Stimulated activated CD4-positive, alpha-beta T cell treated with anti-CD3 and anti-CD28 coated beads, Interleukin-12 subunit alpha, Interleukin-12 subunit beta, amount 100 ng/mL, for 4 hours (primary cell): ENCODE measurements at regions not wholly inside any gene's neighbourhood (a gene's known extent, or its start where the extent isn't known, plus 50 kb on each side); places are given as distances from the start of the nearest gene placed in this dataset.

Source experiments
- DNase-seq: peaks from one replicate; pipeline ENCODE4 v3.0.0-alpha.2; 2020

- no peak for DNase-seq
Observed at GRCh38 chr1:98374098-98374497, 287.4 kb upstream of the SNX7 start.

- DNase-seq: no peak
Observed at GRCh38 chr1:98373056-98373455, 288.5 kb upstream of the SNX7 start.

- DNase-seq: no peak
Observed at GRCh38 chr1:98371764-98372163, 289.8 kb upstream of the SNX7 start.

DNA sequence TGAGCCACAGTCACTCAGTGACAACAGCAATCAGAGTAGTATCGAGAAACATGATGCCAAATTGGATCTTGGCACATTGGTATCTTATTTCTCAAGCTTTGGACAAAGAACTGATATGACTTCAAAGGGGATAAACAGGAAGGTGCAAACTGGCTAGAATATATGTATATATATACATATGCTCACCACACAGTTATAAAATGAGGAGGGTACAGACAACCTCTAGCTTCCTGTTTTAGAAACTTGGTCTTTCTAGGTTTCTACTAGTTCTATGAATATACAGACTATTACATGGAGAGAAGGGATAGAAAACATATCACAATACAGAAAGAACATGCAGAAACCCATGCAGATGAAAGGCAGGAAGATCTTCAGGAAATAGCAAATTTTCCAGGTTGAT lies 292.1 kb upstream of the SNX7 start:
- DNase-seq: no peak

GRCh38 chr1:98368995-98369394 lies 292.5 kb upstream of the SNX7 start:
- DNase-seq: no peak

DNA sequence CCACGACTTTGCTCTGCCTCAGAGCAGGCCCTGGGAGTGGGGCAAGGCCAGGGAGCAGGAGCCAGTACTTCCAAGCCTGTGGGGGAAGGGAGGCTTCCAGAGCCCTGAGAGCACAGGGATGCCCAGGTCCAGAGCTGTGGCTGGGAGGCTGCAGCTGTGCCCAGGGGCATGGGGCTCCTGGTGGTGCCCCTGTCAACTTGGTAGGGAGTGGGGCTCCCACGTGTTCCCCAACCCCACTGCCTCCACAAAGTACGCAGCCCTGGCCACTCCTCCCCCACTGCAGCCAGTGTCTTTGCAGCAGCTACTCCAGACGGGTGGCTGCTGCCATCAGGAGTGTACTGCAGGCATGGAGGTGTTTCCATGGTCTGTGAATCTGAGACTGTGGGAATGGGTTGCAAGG lies 294.1 kb upstream of the SNX7 start:
- no peak for DNase-seq

GRCh38 chr1:98366343-98366742 lies 295.2 kb upstream of the SNX7 start:
- no peak for DNase-seq

DNA sequence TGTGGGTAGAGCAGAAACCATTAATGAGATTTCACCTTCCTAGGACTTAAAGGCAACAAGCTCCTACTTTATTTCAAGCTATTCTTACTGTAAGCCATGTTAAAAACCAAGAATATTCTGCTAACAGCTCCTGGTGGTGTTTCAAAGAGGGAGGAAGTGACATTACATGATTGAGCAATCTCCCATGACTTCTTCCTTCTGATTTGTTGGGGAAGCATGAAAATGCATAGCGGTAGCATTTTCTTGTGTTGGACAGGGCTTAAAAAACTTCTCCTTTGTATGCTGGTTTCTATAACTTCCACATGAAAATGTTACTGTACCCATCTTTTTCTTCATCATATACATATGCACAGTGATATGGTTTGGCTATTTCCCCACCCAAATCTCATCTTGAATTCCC lies 297.0 kb upstream of the SNX7 start:
- no peak for DNase-seq

- DNase-seq: no peak
Observed at GRCh38 chr1:98360864-98361263, 300.7 kb upstream of the SNX7 start.

DNA sequence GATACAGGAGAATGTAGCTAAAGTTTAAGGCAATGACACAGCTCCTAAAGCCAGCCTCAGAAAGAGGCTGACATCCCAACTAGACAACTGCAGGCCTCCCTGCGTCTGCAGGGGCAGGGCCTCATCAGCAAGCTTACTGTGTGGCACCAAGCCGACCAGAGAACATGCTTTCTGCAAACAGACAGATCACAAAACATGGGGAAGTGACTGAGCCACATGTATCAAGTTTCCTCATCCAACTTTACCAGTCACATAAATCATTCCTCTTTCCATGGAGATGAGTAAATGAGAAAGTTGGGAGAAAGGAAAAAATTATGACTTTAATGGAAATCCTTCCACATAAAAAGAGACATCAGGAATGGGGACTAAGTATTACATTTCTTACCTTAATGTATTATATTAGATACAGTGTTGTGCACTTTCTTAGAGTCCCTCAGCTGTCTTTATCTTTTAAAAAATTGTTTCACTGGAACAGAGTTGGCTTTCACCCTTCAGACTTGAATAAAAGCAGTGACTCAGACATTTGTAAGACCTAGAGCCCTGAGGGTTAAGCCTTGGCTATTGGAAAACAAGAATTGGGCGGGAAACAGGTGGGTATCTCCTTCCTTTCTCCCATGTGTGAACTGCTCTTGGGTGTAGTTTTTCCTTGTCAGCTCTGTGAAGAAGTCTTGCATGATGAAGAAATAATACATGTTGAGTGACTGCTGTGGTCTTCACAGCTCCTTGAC lies 305.7 kb upstream of the SNX7 start:
- no peak for DNase-seq

DNA sequence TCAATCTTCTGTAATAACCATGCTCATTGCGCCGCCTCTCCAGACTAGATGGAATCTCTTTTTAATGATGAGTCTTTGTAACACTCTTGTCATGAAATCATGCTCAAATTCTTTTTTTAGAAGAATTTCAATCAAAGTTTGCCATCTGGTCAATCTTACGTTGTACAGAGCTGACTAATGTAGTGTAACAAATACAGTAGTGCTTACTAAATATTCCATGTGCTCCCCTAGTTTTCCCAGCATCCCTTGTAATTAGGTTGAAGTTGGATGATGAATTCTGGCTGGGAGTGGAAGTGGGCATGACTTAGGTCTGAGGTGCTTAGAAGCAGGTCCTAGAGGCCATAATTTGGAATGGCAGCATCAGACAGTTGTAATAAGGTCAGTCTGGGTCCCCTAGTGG lies 309.1 kb upstream of the SNX7 start:
- DNase-seq: no peak

- DNase-seq: no peak
Observed at GRCh38 chr1:98351561-98351960, 310.0 kb upstream of the SNX7 start.

DNA sequence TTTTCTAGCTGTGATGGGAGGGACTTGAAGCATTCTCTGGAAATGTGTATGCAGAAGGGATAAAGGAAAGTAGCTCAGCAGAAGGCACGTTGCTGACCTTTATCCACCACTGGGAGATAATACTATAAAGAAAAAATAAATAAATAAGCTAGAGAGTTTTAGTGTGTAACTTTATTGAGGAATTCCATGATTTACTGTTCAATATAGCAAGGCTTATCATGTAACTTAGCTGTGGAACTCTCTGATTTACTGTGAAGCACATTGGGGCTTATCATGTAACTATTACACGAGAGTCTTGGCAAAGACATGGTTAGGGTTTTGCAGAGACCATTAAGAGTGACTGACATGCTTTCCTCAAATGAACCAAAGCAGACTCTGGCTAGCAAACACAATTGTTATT lies 316.1 kb upstream of the SNX7 start:
- DNase-seq: no peak

DNA sequence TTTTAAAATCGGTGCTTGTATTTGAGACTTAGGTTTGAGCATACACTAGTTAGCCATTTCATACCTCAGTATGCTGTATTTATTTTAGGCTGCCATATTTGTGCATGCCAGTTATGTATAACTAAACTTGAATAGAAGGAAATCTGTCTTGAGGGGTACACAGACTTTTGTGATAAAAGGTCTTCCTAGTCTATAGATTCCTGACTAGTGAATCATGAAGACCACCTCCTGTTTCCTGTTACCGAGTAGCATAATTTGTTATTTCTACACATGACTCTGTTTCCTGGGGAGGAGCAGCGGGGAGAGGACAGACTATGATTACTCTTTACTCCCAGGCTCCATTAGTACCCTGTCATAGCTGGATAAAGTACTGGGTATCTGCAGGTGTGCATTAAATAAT lies 316.8 kb upstream of the SNX7 start:
- DNase-seq: no peak

DNA sequence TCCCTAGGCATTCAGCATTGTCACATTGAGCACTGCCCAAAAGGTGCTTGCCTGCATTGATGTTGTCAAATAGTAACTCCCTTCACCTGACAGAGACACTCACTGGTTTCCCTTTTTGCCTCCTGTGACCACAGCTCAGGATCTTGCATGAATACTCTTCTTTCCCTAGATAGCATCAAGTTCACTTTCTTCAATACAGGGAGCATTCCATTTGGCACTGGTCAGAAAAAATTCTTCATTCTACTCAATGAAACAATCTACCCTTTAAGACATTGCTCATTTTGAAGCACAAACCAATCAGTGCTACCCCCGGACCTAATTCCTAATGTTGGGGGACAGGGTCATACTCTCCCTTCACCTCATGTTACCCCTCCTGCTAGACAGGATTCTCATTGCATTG lies 319.0 kb upstream of the SNX7 start:
- DNase-seq: no peak

- no peak for DNase-seq
Observed at GRCh38 chr1:98340511-98340910, 321.0 kb upstream of the SNX7 start.

DNA sequence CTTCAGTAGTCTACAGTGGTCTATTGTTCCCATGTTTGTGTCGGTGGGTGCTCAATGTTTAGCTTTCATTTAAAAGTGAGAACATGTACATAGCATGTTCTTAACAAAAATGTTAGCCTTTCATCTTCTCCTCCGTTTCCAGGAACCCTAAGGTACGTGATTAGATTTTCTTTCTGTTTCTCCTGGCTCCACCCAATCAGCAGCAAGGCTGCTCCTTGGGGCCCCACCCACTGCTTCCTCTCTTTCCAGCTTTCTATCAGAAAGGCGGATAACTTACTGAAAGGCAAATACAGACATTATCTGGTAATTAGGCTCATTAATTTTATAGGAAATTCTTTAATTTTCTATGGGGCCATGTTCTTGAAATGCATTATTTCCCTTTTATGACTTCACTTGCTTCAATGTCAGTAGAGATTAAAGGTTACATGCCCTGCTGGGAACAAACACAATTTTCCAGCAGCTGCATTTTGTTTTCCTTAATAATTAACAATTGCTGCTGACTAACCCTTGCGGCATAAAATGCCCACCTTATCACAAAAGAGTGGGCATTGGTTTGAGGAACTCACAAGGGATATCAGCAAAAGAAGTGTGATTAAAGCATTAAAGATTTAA lies 324.9 kb upstream of the SNX7 start:
- DNase-seq: no peak

- no peak for DNase-seq
Observed at GRCh38 chr1:98333936-98334335, 327.6 kb upstream of the SNX7 start.

DNA sequence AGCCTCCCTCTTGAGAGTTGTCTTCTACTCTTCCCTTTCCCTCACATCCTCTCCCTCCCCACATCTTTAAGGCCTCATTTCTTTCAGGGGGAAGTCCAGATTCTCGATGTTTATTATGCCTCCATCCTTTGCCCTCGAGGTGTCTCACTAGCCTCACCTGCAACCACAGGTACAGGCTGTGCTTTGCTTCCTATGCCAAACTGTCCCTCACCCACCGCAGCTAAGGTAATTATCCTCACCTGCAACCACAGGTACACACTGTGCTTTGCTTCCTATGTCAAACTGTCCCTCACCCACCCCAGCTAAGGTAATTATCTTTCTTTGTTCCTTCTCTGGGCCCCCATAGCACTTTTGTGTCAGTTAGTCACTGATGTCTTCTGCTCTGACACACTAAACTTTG lies 328.1 kb upstream of the SNX7 start:
- no peak for DNase-seq

GRCh38 chr1:98331718-98332311 lies 329.7 kb upstream of the SNX7 start:
- no peak for DNase-seq

GRCh38 chr1:98331243-98331642 lies 330.3 kb upstream of the SNX7 start:
- no peak for DNase-seq

DNA sequence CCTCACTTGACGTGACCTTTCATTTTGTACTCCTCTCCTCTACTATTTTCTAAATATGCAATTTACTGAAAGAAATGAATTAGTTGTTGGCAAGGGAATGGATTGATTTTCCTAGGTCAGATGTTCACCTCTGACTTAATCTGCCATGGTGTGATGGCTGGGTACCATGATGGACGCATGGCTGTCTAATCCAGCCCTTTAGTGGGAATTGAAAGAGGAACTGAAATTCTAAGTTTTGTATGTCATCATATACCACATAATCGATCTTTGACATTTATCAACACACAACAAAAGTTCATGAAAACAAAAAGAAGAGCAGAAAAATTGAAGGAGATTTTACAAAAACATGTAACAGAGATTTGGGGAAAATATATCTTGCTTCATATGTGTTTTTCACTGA lies 331.3 kb upstream of the SNX7 start:
- no peak for DNase-seq

DNA sequence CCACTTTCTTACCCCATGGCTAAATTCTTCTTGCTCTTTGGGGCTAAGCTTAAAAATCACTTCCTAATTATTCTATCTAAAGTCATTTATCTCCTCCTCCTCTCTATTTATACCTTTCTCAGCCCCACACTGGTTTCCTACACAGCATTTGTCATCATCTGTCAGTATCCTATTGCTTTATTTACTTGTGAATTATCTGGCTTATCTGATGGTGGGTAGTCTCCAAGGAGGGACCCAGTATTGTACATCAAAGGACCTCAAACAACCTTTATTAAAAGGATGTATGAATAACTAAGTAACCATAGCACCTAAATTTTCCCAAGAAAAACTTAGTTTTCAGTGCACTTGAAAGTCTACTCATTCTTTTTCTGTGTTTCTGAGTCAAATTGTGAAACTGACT lies 332.7 kb upstream of the SNX7 start:
- no peak for DNase-seq

DNA sequence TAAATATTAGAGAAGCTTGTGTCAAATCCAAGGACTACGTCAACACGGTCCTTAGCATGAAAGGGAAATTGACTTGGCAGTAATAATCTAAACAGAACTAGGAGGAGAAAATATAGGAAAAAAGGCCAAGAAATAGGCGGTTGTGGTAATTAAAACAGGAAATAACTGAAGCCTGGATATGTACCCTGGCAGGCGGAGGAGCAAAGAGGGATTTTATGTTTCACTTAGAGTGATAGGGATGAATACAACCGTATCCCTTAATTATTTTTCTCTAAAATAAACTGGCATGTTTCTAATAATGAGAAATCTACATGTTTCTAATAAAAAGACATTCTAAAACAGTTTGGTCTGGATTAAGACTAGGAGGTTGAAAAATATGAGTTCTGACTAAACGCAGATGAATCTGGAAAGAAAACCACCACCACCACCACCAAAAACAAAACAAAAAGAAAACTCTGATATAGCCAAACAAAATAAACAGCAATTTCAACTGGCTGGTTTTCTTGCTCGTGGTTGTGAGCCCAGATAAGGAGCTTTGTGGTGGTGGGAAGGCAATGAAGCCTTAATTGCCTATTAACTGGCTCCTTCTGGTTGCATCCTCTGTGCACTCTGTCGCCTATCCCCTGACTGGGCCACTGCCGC lies 334.2 kb upstream of the SNX7 start:
- no peak for DNase-seq
